Neural progenitor cell (in vitro differentiated cells): ENCODE measurements at regions not wholly inside any gene's neighbourhood (a gene's known extent, or its start where the extent isn't known, plus 50 kb on each side); places are given as distances from the start of the nearest gene placed in this dataset.

ENCODE experiments used
- DNase-seq: peaks from one replicate; pipeline ENCODE4 v3.0.0-alpha.2; 2016; ENCODE audit warnings: low spot score
- H2AFZ ChIP-seq: fragments of 200-600 bp; sonication (generic); replicated peaks from 2 replicates; pipeline ENCODE4 v1.6.1; 2016; ENCODE audit warnings: antibody characterized with exemption
- H3F3A ChIP-seq: fragments of 200-600 bp; sonication (generic); 2 replicates; pipeline ENCODE4 v1.6.1; 2016; ENCODE audit warnings: antibody characterized with exemption, low read depth
- H3K27ac ChIP-seq: fragments of 200-600 bp; sonication (generic); 2 replicates; pipeline ENCODE4 v1.5.1; 2016; ENCODE audit warnings: mild to moderate bottlenecking
- H3K27me3 ChIP-seq: fragments of 200-600 bp; sonication (generic); 2 replicates; pipeline ENCODE4 v1.6.1; 2016; ENCODE audit warnings: mild to moderate bottlenecking, moderate library complexity
- H3K36me3 ChIP-seq: fragments of 200-600 bp; sonication (generic); 2 replicates; pipeline ENCODE4 v1.5.1; 2016
- H3K4me1 ChIP-seq: fragments of 200-600 bp; sonication (generic); 2 replicates; pipeline ENCODE4 v1.6.1; 2016; ENCODE audit warnings: mixed run types
- H3K4me2 ChIP-seq: fragments of 200-600 bp; sonication (generic); 2 replicates; pipeline ENCODE4 v1.6.1; 2016
- H3K4me3 ChIP-seq: fragments of 200-600 bp; sonication (generic); 2 replicates; pipeline ENCODE4 v1.5.1; 2016
- H3K79me2 ChIP-seq: fragments of 200-600 bp; sonication (generic); 2 replicates; pipeline ENCODE4 v1.6.1; 2016; ENCODE audit warnings: low read depth
- H3K9ac ChIP-seq: fragments of 200-600 bp; sonication (generic); 2 replicates; pipeline ENCODE4 v1.6.1; 2016
- H3K9me3 ChIP-seq: fragments of 200-600 bp; sonication (generic); 2 replicates; pipeline ENCODE4 v1.5.1; 2016; ENCODE audit warnings: low read depth
- H4K20me1 ChIP-seq: fragments of 200-600 bp; sonication (generic); 2 replicates; pipeline ENCODE4 v1.6.1; 2016; ENCODE audit warnings: low read depth
- H3K27ac Mint-ChIP-seq: 3 replicates; pipeline ENCODE4 v1.8.0; 2021; ENCODE audit warnings: mixed read lengths
- H3K27me3 Mint-ChIP-seq: 2 replicates; pipeline ENCODE4 v1.8.0; 2022; ENCODE audit warnings: low read depth, mild to moderate bottlenecking, inconsistent platforms, moderate library complexity, mixed read lengths; ENCODE audit not compliant: insufficient read depth
- H3K36me3 Mint-ChIP-seq: 3 replicates; pipeline ENCODE4 v1.8.0; 2021; ENCODE audit warnings: mixed read lengths
- H3K4me1 Mint-ChIP-seq: 3 replicates; pipeline ENCODE4 v1.8.0; 2021; ENCODE audit warnings: mixed read lengths
- H3K4me3 Mint-ChIP-seq: 3 replicates; pipeline ENCODE4 v1.8.0; 2021; ENCODE audit warnings: mild to moderate bottlenecking, moderate library complexity, mixed read lengths
- H3K9me3 Mint-ChIP-seq: 3 replicates; pipeline ENCODE4 v1.8.0; 2020; ENCODE audit warnings: mixed read lengths
- EZH2 ChIP-seq: fragments of 200-600 bp; sonication (generic); IDR thresholded peaks from 2 replicates; pipeline ENCODE4 v1.6.1; 2017; ENCODE audit warnings: antibody characterized with exemption, mild to moderate bottlenecking, moderate library complexity
- EZH2phosphoT487 ChIP-seq: fragments of 200-600 bp; sonication (generic); IDR thresholded peaks from 2 replicates; pipeline ENCODE4 v1.6.1; 2017; ENCODE audit warnings: antibody characterized with exemption
- TF ChIP-seq, protein P1 (sequence below): fragments of 200-600 bp; sonication (generic); IDR thresholded peaks from 2 replicates; pipeline ENCODE4 v1.5.1; 2017; ENCODE audit warnings: antibody characterized with exemption, mild to moderate bottlenecking

GRCh38 chr5:159393854-159394274, 63.6 kb upstream of the IL12B start:
- H3K36me3 ChIP-seq = no peaks in the 10 kb centered on the region
- Mint-ChIP-seq H3K4me3 (no peak overlapping the region), H3K27me3 (peaks cover 2% of the 10 kb centered on the region), H3K27ac (no peak overlapping the region), H3K36me3 (no peaks in the 10 kb centered on the region), H3K4me1 (no peaks in the 10 kb centered on the region), H3K9me3 (no peaks in the 10 kb centered on the region)
- H4K20me1 ChIP-seq = no peaks in the 10 kb centered on the region
- H3K79me2 ChIP-seq = no peaks in the 10 kb centered on the region
- no peak overlapping the region for H3K27ac ChIP-seq
- H3K9ac ChIP-seq = no peak overlapping the region
- no peaks in the 10 kb centered on the region for H3K27me3 ChIP-seq
- H3K9me3 ChIP-seq = no peaks in the 10 kb centered on the region
- H3K4me2 ChIP-seq = no peak overlapping the region
- H3K4me1 ChIP-seq = no peaks in the 10 kb centered on the region
- no peak overlapping the region for H3K4me3 ChIP-seq
- no peaks in the 10 kb centered on the region for H3F3A ChIP-seq
- H2AFZ ChIP-seq = no peak overlapping the region
- no peak for TF ChIP-seq EZH2phosphoT487
- TF ChIP-seq EZH2 = no peak
- TF ChIP-seq, protein P1, sequence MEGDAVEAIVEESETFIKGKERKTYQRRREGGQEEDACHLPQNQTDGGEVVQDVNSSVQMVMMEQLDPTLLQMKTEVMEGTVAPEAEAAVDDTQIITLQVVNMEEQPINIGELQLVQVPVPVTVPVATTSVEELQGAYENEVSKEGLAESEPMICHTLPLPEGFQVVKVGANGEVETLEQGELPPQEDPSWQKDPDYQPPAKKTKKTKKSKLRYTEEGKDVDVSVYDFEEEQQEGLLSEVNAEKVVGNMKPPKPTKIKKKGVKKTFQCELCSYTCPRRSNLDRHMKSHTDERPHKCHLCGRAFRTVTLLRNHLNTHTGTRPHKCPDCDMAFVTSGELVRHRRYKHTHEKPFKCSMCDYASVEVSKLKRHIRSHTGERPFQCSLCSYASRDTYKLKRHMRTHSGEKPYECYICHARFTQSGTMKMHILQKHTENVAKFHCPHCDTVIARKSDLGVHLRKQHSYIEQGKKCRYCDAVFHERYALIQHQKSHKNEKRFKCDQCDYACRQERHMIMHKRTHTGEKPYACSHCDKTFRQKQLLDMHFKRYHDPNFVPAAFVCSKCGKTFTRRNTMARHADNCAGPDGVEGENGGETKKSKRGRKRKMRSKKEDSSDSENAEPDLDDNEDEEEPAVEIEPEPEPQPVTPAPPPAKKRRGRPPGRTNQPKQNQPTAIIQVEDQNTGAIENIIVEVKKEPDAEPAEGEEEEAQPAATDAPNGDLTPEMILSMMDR = no peak
- DNase-seq = no peak

DNA sequence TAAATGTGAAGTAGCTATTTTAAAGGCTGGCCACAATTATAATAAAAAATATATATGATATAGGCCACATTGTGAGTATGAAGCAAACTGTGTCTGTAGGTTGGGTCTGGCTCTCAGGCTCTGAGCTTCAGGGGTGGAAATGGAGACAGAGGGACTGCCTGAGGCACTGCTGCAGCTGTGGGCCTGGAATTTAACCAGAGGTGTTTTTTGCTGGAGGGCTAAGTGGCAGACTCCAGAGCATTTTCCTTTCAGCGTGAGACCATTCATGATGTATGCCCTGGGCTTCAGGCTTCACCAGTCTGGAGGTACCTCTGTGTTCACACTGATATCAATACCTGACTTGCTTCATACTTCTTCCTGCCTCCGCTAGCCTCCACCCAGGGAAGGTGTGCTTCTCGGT, 64.9 kb upstream of the IL12B start:
- Mint-ChIP-seq H3K9me3 (no peaks in the 10 kb centered on the region), H3K4me1 (no peaks in the 10 kb centered on the region), H3K27ac (no peak overlapping the region), H3K27me3 (peaks cover 2% of the 10 kb centered on the region), H3K4me3 (no peak overlapping the region), H3K36me3 (no peaks in the 10 kb centered on the region)
- Histone ChIP-seq H3K9ac (no peak overlapping the region), H2AFZ (no peak overlapping the region), H3F3A (no peaks in the 10 kb centered on the region), H3K4me1 (no peaks in the 10 kb centered on the region), H3K4me3 (no peak overlapping the region), H4K20me1 (no peaks in the 10 kb centered on the region), H3K27ac (no peak overlapping the region), H3K79me2 (no peaks in the 10 kb centered on the region), H3K9me3 (no peaks in the 10 kb centered on the region), H3K27me3 (no peaks in the 10 kb centered on the region), H3K4me2 (no peak overlapping the region), H3K36me3 (no peaks in the 10 kb centered on the region)
- TF ChIP-seq, protein P1 = no peak
- TF ChIP-seq EZH2phosphoT487 (no peak), EZH2 (no peak)
- no peak for DNase-seq

- no peaks in the 10 kb centered on the region for H3K27me3 ChIP-seq
- H3K36me3 Mint-ChIP-seq = no peaks in the 10 kb centered on the region
- no peaks in the 10 kb centered on the region for H3K4me1 ChIP-seq
- no peak overlapping the region for H3K27ac ChIP-seq
- no peak overlapping the region for H3K27ac Mint-ChIP-seq
- H3K4me3 ChIP-seq = no peak overlapping the region
- no peaks in the 10 kb centered on the region for H3K9me3 Mint-ChIP-seq
- H3K79me2 ChIP-seq = no peaks in the 10 kb centered on the region
- no peak overlapping the region for H3K4me2 ChIP-seq
- H2AFZ ChIP-seq = no peak overlapping the region
- DNase-seq = no peak
- no peak overlapping the region for H3K9ac ChIP-seq
- no peaks in the 10 kb centered on the region for H4K20me1 ChIP-seq
- no peaks in the 10 kb centered on the region for H3K27me3 Mint-ChIP-seq
- H3K9me3 ChIP-seq = no peaks in the 10 kb centered on the region
- H3F3A ChIP-seq = no peaks in the 10 kb centered on the region
- TF ChIP-seq EZH2phosphoT487 = no peak
- no peak for TF ChIP-seq EZH2
- TF ChIP-seq, protein P1 = no peak
- H3K4me3 Mint-ChIP-seq = no peak overlapping the region
- H3K36me3 ChIP-seq = no peaks in the 10 kb centered on the region
- H3K4me1 Mint-ChIP-seq = peaks cover 3% of the 10 kb centered on the region
Observed at GRCh38 chr5:159398936-159399335, 68.6 kb upstream of the IL12B start.
